ENCODE measurements at regions not wholly inside any gene's neighbourhood (a gene's known extent, or its start where the extent isn't known, plus 50 kb on each side); places are given as distances from the start of the nearest gene placed in this dataset.

- no peaks in the 10 kb centered on the region for H3K9me3 ChIP-seq
- 67 to 73% methylated on average over 1 to 2 of the region's 2 CpGs for WGBS, 2 donors (ENCODE audit: low coverage in 1 of 2)
- H3K4me3 ChIP-seq: no peak overlapping the region
- no peak overlapping the region for H3K27ac ChIP-seq
- intact Hi-C loops (cut with DNase I; ENCODE audit: low total_unique reads) (no loop called here), in situ Hi-C loops (cut with MboI; ENCODE audit: low pct_ligation_motif_present in 1 of 4, low pct_unique_long_range_greater_than_20kb in 1 of 4, low sequenced_read_pairs in 3 of 4) (no loop called here)
- no peaks in the 10 kb centered on the region for H3K4me1 ChIP-seq
- no peaks in the 10 kb centered on the region for H3K36me3 ChIP-seq
- DNase-seq: no peak
- H3K27me3 ChIP-seq: no peaks in the 10 kb centered on the region
- no peak for TF ChIP-seq POLR2A (IDR thresholded peaks at IDR 0.05)
- TF ChIP-seq POLR2AphosphoS5 (IDR thresholded peaks at IDR 0.05): no peak
Measured at GRCh38 chr6:104591573-104592334, 268.0 kb downstream of the HACE1 start.

GRCh38 chr6:104589940-104590339, 269.8 kb downstream of the HACE1 start:
- no peak for DNase-seq
- H3K36me3 ChIP-seq: no peaks in the 10 kb centered on the region
- H3K4me3 ChIP-seq: no peak overlapping the region
- no peaks in the 10 kb centered on the region for H3K27me3 ChIP-seq
- intact Hi-C loops (cut with DNase I; ENCODE audit: low total_unique reads) (no loop called here), in situ Hi-C loops (cut with MboI; ENCODE audit: low pct_ligation_motif_present in 1 of 4, low pct_unique_long_range_greater_than_20kb in 1 of 4, low sequenced_read_pairs in 3 of 4) (no loop called here)
- no peak overlapping the region for H3K27ac ChIP-seq
- H3K9me3 ChIP-seq: no peaks in the 10 kb centered on the region
- no peaks in the 10 kb centered on the region for H3K4me1 ChIP-seq
- TF ChIP-seq EP300 (IDR thresholded peaks at IDR 0.05; ENCODE audit: low read depth) (no peak), POLR2AphosphoS5 (IDR thresholded peaks at IDR 0.05) (no peak), CTCF (IDR thresholded peaks at IDR 0.05) (no peak), POLR2A (IDR thresholded peaks at IDR 0.05) (no peak)

- Histone ChIP-seq H3K36me3 (no peaks in the 10 kb centered on the region), H3K4me1 (no peaks in the 10 kb centered on the region), H3K27ac (no peak overlapping the region), H3K9me3 (peaks cover 0 to 4% of the 10 kb centered on the region in 2 donors), H3K27me3 (no peaks in the 10 kb centered on the region), H3K4me3 (no peak overlapping the region)
- no peak for DNase-seq
- 66 to 68% methylated on average over 2 of the region's 2 CpGs for WGBS, 2 donors (ENCODE audit: low coverage in 1 of 2)
- in situ Hi-C loops (cut with MboI; ENCODE audit: low pct_ligation_motif_present in 1 of 4, low pct_unique_long_range_greater_than_20kb in 1 of 4, low sequenced_read_pairs in 3 of 4) (no loop called here), intact Hi-C loops (cut with DNase I; ENCODE audit: low total_unique reads) (no loop called here)
- TF ChIP-seq POLR2AphosphoS5 (IDR thresholded peaks at IDR 0.05): no peak
- no peak for TF ChIP-seq CTCF (IDR thresholded peaks at IDR 0.05)
- no peak for TF ChIP-seq EP300 (IDR thresholded peaks at IDR 0.05; ENCODE audit: low read depth)
- TF ChIP-seq POLR2A (IDR thresholded peaks at IDR 0.05): no peak
Measured at GRCh38 chr6:104585646-104586045, 274.1 kb downstream of the HACE1 start.

- Histone ChIP-seq H3K9me3 (peaks cover 0 to 4% of the 10 kb centered on the region in 2 donors), H3K27ac (no peak overlapping the region), H3K36me3 (no peaks in the 10 kb centered on the region), H3K4me1 (no peaks in the 10 kb centered on the region), H3K27me3 (no peaks in the 10 kb centered on the region), H3K4me3 (no peak overlapping the region)
- TF ChIP-seq CTCF (IDR thresholded peaks at IDR 0.05) (no peak), EP300 (IDR thresholded peaks at IDR 0.05; ENCODE audit: low read depth) (no peak), POLR2AphosphoS5 (IDR thresholded peaks at IDR 0.05) (no peak), POLR2A (IDR thresholded peaks at IDR 0.05) (no peak)
- no peak for DNase-seq
- in situ Hi-C loops (cut with MboI; ENCODE audit: low pct_ligation_motif_present in 1 of 4, low pct_unique_long_range_greater_than_20kb in 1 of 4, low sequenced_read_pairs in 3 of 4) (no loop called here), intact Hi-C loops (cut with DNase I; ENCODE audit: low total_unique reads) (no loop called here)
Measured at GRCh38 chr6:104580452-104580851, 279.3 kb downstream of the HACE1 start.
